SKM-1 treated with dmso at 0.1 percent for 144 hours (cell line): ENCODE measurements at regions not wholly inside any gene's neighbourhood (a gene's known extent, or its start where the extent isn't known, plus 50 kb on each side); places are given as distances from the start of the nearest gene placed in this dataset.
"Not testable (repeated sequence)": the region's sequence is repeated elsewhere in the genome, so short reads cannot be mapped to it uniquely, and the experiment has no call there.

Source experiments
- DNase-seq: peaks from one replicate; lab custom pipeline; 2025; ENCODE audit not compliant: unreplicated experiment; lab: John Stamatoyannopoulos, UW

- DNase-seq = no peak
Measured at GRCh38 chr6:80440496-80441115, 334.1 kb downstream of the BCKDHB start.

GRCh38 chr6:80439721-80440470 is 333.4 kb downstream of the BCKDHB start:
- no peak for DNase-seq

GRCh38 chr6:80438772-80439171 is 332.3 kb downstream of the BCKDHB start:
- no peak for DNase-seq

- DNase-seq = no peak
Measured at GRCh38 chr6:80437801-80438200, 331.3 kb downstream of the BCKDHB start.

- DNase-seq = no peak
Measured at GRCh38 chr6:80437221-80437620, 330.8 kb downstream of the BCKDHB start.

- DNase-seq = no peak
Measured at GRCh38 chr6:80436663-80437062, 330.2 kb downstream of the BCKDHB start.

- no peak for DNase-seq
Measured at GRCh38 chr6:80435457-80435856, 329.0 kb downstream of the BCKDHB start.

- no peak for DNase-seq
Measured at GRCh38 chr6:80434691-80435350, 328.4 kb downstream of the BCKDHB start.

- no peak for DNase-seq
Measured at GRCh38 chr6:80433673-80434025, 327.2 kb downstream of the BCKDHB start.

- no peak for DNase-seq
Measured at GRCh38 chr6:80433010-80433672, 326.7 kb downstream of the BCKDHB start.

GRCh38 chr6:80425089-80425823 is 318.8 kb downstream of the BCKDHB start:
- DNase-seq = no peak

- DNase-seq = no peak
Measured at GRCh38 chr6:80411486-80411885, 305.0 kb downstream of the BCKDHB start.

GRCh38 chr6:80407976-80408375 is 301.5 kb downstream of the BCKDHB start:
- DNase-seq = not testable (repeated sequence)

GRCh38 chr6:80404889-80405288 is 298.4 kb downstream of the BCKDHB start:
- no peak for DNase-seq

GRCh38 chr6:80403365-80403764 is 296.9 kb downstream of the BCKDHB start:
- no peak for DNase-seq

- no peak for DNase-seq
Measured at GRCh38 chr6:80402266-80402665, 295.8 kb downstream of the BCKDHB start.
